HG02840 (cell line): ENCODE measurements at regions not wholly inside any gene's neighbourhood (a gene's known extent, or its start where the extent isn't known, plus 50 kb on each side); places are given as distances from the start of the nearest gene placed in this dataset.
"Not testable (repeated sequence)": the region's sequence is repeated elsewhere in the genome, so short reads cannot be mapped to it uniquely, and the experiment has no call there.

Experiments
- ATAC-seq: cut with Tn5 transposase; IDR thresholded peaks from one replicate; pipeline ENCODE4 v1.9.1; 2021; ENCODE audit warnings: mild to moderate bottlenecking, moderate library complexity, moderate number of reproducible peaks; ENCODE audit not compliant: unreplicated experiment, low FRiP score

- ATAC-seq = no peak
These were observed 51.8 kb downstream of the ASCL4 start for GRCh38 chr12:107826276-107826675.

GRCh38 chr12:107829271-107829670 lies 54.8 kb downstream of the ASCL4 start:
- ATAC-seq = no peak

- no peak for ATAC-seq
These were observed 57.9 kb downstream of the ASCL4 start for GRCh38 chr12:107832441-107832840.

- no peak for ATAC-seq
These were observed 65.7 kb downstream of the ASCL4 start for GRCh38 chr12:107840186-107840585.

GRCh38 chr12:107843351-107844311 lies 69.1 kb downstream of the ASCL4 start:
- no peak for ATAC-seq

- no peak for ATAC-seq
These were observed 69.9 kb downstream of the ASCL4 start for GRCh38 chr12:107844312-107844921.

GRCh38 chr12:107845226-107845979 lies 70.9 kb downstream of the ASCL4 start:
- ATAC-seq = no peak

GRCh38 chr12:107845980-107846659 lies 71.6 kb downstream of the ASCL4 start:
- ATAC-seq = no peak

- no peak for ATAC-seq
These were observed 72.9 kb downstream of the ASCL4 start for GRCh38 chr12:107847430-107847829.

- ATAC-seq = no peak
These were observed 73.3 kb downstream of the ASCL4 start for GRCh38 chr12:107847830-107848229.

- no peak for ATAC-seq
These were observed 79.0 kb downstream of the ASCL4 start for GRCh38 chr12:107853479-107853878.

- ATAC-seq = no peak
These were observed 81.0 kb downstream of the ASCL4 start for GRCh38 chr12:107855471-107855870.

- ATAC-seq = no peak
These were observed 81.6 kb downstream of the ASCL4 start for GRCh38 chr12:107856096-107856495.

GRCh38 chr12:107857191-107857590 lies 82.7 kb downstream of the ASCL4 start:
- ATAC-seq = no peak

- no peak for ATAC-seq
These were observed 84.9 kb downstream of the ASCL4 start for GRCh38 chr12:107859367-107859766.

GRCh38 chr12:107864235-107864634 lies 89.7 kb downstream of the ASCL4 start:
- ATAC-seq = no peak

- ATAC-seq = not testable (repeated sequence)
These were observed 90.2 kb downstream of the ASCL4 start for GRCh38 chr12:107864727-107865126.

GRCh38 chr12:107873223-107873622 lies 98.7 kb downstream of the ASCL4 start:
- ATAC-seq = no peak

- no peak for ATAC-seq
These were observed 101.3 kb downstream of the ASCL4 start for GRCh38 chr12:107875786-107876185.
